Type B pancreatic cell (in vitro differentiated cells): ENCODE measurements at regions not wholly inside any gene's neighbourhood (a gene's known extent, or its start where the extent isn't known, plus 50 kb on each side); places are given as distances from the start of the nearest gene placed in this dataset.

ENCODE experiments used
- DNase-seq: peaks from one replicate; pipeline ENCODE4 v3.0.0; 2021; ENCODE audit warnings: mixed read lengths; ENCODE audit not compliant: unreplicated experiment; ENCODE audit errors: extremely low spot score
- H3K27ac Mint-ChIP-seq: 2 replicates; pipeline ENCODE4 v1.8.0; 2021; ENCODE audit warnings: mild to moderate bottlenecking, mixed read lengths
- H3K27me3 Mint-ChIP-seq: 2 replicates; pipeline ENCODE4 v1.8.0; 2021; ENCODE audit warnings: mixed read lengths
- H3K36me3 Mint-ChIP-seq: 2 replicates; pipeline ENCODE4 v1.8.0; 2021; ENCODE audit warnings: mixed read lengths
- H3K4me1 Mint-ChIP-seq: one replicate; pipeline ENCODE4 v1.8.0; 2021; ENCODE audit warnings: mixed read lengths; ENCODE audit not compliant: unreplicated experiment
- H3K4me3 Mint-ChIP-seq: 2 replicates; pipeline ENCODE4 v1.8.0; 2021; ENCODE audit warnings: mild to moderate bottlenecking, mixed read lengths
- H3K9me3 Mint-ChIP-seq: 2 replicates; pipeline ENCODE4 v1.8.0; 2021; ENCODE audit warnings: mixed read lengths
- TF ChIP-seq, protein P1 (sequence below): fragments of 200-600 bp; sonication (generic); conservative IDR thresholded peaks from 2 replicates; pipeline ENCODE4 v1.5.0; 2021; ENCODE audit warnings: antibody characterized with exemption, mild to moderate bottlenecking

DNA sequence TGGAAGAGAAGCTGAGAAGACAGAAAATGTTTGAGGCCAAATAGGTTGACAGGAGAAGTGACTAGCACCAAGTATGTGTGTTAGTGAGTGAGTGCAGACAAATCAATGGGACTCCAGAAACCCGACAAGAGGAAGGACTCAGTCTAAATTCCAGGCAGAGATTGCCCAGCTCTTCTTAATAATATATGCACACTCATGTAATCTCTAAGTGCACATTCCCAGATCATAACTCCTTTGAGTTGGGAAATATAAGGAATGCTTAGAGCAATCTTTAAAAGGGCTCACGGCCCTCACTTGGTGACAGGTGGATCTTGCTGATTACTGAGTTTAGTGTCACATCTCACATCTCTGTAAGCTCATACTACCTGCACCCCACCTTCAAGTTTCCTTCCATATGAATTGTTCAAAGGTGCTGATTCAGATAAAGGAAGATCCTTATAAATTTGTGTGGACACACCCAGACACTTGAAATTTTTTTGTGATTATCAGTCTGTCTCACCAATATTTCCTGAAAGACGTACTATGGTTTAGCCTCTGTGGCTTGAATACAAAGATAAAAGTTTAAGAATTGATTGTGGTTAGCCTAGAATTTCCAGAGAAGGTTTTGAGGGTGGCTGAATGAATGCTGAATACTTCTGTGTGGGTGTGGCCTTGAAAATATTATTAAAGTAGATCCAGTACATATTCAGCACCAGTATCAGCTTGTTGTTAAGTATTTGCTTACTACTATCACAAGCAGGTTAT lies 205.1 kb upstream of the UGT8 start:
- TF ChIP-seq, protein P1, sequence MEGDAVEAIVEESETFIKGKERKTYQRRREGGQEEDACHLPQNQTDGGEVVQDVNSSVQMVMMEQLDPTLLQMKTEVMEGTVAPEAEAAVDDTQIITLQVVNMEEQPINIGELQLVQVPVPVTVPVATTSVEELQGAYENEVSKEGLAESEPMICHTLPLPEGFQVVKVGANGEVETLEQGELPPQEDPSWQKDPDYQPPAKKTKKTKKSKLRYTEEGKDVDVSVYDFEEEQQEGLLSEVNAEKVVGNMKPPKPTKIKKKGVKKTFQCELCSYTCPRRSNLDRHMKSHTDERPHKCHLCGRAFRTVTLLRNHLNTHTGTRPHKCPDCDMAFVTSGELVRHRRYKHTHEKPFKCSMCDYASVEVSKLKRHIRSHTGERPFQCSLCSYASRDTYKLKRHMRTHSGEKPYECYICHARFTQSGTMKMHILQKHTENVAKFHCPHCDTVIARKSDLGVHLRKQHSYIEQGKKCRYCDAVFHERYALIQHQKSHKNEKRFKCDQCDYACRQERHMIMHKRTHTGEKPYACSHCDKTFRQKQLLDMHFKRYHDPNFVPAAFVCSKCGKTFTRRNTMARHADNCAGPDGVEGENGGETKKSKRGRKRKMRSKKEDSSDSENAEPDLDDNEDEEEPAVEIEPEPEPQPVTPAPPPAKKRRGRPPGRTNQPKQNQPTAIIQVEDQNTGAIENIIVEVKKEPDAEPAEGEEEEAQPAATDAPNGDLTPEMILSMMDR, result no peak
- Mint-ChIP-seq H3K27me3 (peaks cover 3% of the 10 kb centered on the region), H3K9me3 (no peaks in the 10 kb centered on the region), H3K4me1 (peaks cover 6% of the 10 kb centered on the region), H3K36me3 (no peaks in the 10 kb centered on the region), H3K27ac (no peak overlapping the region), H3K4me3 (no peak overlapping the region)
- DNase-seq, result no peak

DNA sequence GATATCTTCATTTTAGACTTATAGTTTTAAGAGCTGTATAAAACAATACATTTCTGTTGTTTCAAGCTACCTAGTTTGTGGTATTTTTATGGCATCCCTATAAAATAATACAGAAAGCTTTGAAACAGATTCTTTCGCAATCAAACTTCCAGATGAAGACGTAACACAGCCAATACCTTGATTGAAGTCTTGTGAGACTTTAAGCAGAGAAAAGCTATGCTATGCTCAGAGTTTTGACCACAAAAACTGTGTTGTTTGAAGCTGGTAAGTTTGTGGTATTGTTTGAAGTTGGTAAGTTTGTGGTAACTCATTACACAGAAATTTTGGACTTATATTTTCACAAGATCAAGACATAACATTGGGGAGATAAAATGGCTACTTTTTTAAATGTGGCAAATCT lies 201.8 kb upstream of the UGT8 start:
- TF ChIP-seq, protein P1, result no peak
- H3K27me3 Mint-ChIP-seq, result no peaks in the 10 kb centered on the region
- H3K27ac Mint-ChIP-seq, result no peak overlapping the region
- no peaks in the 10 kb centered on the region for H3K9me3 Mint-ChIP-seq
- H3K4me3 Mint-ChIP-seq, result no peak overlapping the region
- DNase-seq, result no peak
- peaks cover 24% of the 10 kb centered on the region for H3K4me1 Mint-ChIP-seq
- H3K36me3 Mint-ChIP-seq, result no peaks in the 10 kb centered on the region

DNA sequence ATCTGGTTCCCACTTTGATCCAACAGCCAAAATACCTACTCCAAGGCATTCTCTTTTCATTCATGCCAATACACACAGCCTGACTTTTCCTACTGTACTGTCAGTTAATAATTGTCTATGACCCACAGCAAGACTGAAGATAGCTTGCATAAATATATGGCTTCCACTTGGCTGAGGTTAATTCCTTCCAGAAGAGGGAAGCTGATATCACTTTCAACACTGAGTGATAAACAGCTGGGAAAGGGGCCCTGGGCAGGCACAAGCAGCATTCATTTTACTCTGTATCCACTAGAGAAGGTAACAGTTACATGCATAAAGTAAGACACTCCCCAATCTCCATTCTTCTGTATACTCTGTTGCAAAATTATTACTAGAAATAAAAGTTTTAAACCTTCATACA lies 200.2 kb upstream of the UGT8 start:
- Mint-ChIP-seq H3K27ac (no peak overlapping the region), H3K27me3 (no peaks in the 10 kb centered on the region), H3K36me3 (no peaks in the 10 kb centered on the region), H3K4me3 (no peak overlapping the region), H3K9me3 (no peaks in the 10 kb centered on the region), H3K4me1 (peaks cover 26% of the 10 kb centered on the region)
- TF ChIP-seq, protein P1, result no peak
- no peak for DNase-seq

DNA sequence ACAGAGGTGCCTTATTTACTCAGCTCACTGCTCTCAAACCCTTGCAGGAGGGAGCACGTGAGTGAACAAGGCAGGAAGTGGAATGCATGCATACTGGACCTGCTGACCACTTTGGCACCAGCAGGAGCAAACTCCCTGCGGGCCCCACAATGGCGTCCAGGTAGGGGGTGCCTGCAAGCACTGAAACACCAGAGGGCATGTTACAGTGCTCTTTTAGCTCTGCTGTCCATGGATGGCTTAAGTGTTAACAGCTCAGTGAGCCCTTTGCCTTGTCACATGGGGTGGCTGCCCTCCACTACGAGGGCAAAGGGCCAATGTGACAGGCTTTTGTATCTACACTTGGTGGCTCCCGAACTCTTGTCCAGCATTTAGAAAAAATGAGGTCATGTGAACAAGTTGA lies 199.5 kb upstream of the UGT8 start:
- H3K36me3 Mint-ChIP-seq, result no peaks in the 10 kb centered on the region
- no peaks in the 10 kb centered on the region for H3K27me3 Mint-ChIP-seq
- no peak for DNase-seq
- TF ChIP-seq, protein P1, result no peak
- H3K4me3 Mint-ChIP-seq, result no peak overlapping the region
- H3K9me3 Mint-ChIP-seq, result no peaks in the 10 kb centered on the region
- no peak overlapping the region for H3K27ac Mint-ChIP-seq
- H3K4me1 Mint-ChIP-seq, result peaks cover 26% of the 10 kb centered on the region

DNA sequence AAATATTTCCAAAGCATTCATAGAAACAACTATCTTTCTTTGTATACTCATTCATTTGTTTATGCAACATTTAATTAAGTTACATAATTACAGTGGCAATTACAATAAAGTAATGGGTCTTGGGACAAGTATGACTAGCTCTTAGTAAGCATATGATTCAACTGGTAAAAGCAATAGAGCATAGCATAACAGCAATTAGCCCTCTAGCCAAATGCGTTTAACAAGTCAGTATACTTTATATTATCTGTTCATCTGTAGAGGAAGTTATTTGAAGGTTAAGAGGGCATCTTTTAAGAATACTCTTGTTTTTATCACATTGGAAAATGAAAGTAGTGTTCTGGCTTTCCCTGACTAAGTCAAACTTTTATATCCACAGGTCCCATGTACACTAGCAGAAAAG lies 198.1 kb upstream of the UGT8 start:
- H3K4me3 Mint-ChIP-seq, result no peak overlapping the region
- H3K27ac Mint-ChIP-seq, result no peak overlapping the region
- peaks cover 5% of the 10 kb centered on the region for H3K9me3 Mint-ChIP-seq
- peaks cover 26% of the 10 kb centered on the region for H3K4me1 Mint-ChIP-seq
- no peaks in the 10 kb centered on the region for H3K36me3 Mint-ChIP-seq
- DNase-seq, result no peak
- no peaks in the 10 kb centered on the region for H3K27me3 Mint-ChIP-seq
- TF ChIP-seq, protein P1, result no peak

DNA sequence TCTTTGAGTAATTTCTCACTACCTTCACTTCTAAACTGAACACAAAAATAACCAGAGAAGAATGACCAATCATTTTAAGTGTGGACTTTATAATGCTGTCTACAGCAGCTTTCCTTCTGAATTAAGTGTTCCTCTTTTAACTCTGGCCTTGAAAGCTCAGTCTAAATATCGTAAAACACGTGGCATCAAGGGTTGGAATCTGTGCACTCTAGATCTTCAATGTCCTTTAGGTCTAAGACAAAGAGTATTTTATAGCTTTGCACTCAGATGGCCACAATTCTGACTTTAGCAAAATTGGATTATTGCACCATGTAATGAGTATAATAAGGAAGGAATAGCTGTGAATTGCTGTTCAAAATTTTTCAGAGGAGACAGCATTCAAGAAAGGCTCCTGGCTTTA lies 197.1 kb upstream of the UGT8 start:
- peaks cover 26% of the 10 kb centered on the region for H3K4me1 Mint-ChIP-seq
- H3K9me3 Mint-ChIP-seq, result peaks cover 5% of the 10 kb centered on the region
- DNase-seq, result no peak
- H3K36me3 Mint-ChIP-seq, result no peaks in the 10 kb centered on the region
- TF ChIP-seq, protein P1, result no peak
- no peak overlapping the region for H3K4me3 Mint-ChIP-seq
- no peak overlapping the region for H3K27ac Mint-ChIP-seq
- no peaks in the 10 kb centered on the region for H3K27me3 Mint-ChIP-seq
